ENCODE measurements at regions not wholly inside any gene's neighbourhood (a gene's known extent, or its start where the extent isn't known, plus 50 kb on each side); places are given as distances from the start of the nearest gene placed in this dataset.

DNA sequence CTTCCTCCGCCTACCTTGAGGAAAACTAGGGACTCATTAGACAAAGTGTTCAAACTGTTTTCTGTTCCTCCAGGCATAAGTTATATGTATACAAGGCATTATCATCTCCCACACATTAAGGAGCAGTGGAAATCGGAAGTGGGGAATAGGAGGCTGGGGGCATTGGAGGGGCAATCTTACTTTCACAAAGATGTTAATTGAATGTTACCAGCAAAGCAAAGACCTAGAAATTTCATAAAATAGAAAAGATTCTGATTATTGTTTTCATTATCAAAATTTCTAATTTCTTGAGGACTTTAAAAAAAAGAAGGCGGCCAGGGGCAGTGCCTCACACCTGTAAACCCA, 501.7 kb upstream of the JARID2 start:
- no peaks in the 10 kb centered on the region for H3K27me3 ChIP-seq (ENCODE audit: control insufficient read depth, insufficient read depth, low read length)
- no peak overlapping the region for H3K4me2 ChIP-seq (ENCODE audit: extremely low read depth, insufficient read depth, low read length)
- H3K27ac ChIP-seq (ENCODE audit: insufficient read depth, low read length): peak overlapping the region; percentile 98
- H4K20me1 ChIP-seq (ENCODE audit: control insufficient read depth, extremely low read depth, insufficient read depth, low read length): no peaks in the 10 kb centered on the region
- H3K9me3 ChIP-seq (ENCODE audit: control insufficient read depth, insufficient read depth, low read depth, low read length): no peaks in the 10 kb centered on the region
- DNase-seq (ENCODE audit: low read depth in 2 of 2): no peak
- no peak overlapping the region for H3K4me3 ChIP-seq (replicated peaks in 1 of 4; ENCODE audit: control extremely low read depth in 1 of 4, insufficient read depth in 1 of 4, low read depth in 3 of 4, low read length in 4 of 4)
- H3K79me2 ChIP-seq (ENCODE audit: control insufficient read depth, insufficient read depth, low read length): no peaks in the 10 kb centered on the region
- no peaks in the 10 kb centered on the region for H3K36me3 ChIP-seq (ENCODE audit: control insufficient read depth, insufficient read depth, low read length)
- no peak overlapping the region for H3K9ac ChIP-seq (ENCODE audit: insufficient read depth, low read length)
- H3K4me1 ChIP-seq (ENCODE audit: control insufficient read depth, extremely low read depth, insufficient read depth, low read length): peaks cover 8% of the 10 kb centered on the region
- TF ChIP-seq, protein P1, sequence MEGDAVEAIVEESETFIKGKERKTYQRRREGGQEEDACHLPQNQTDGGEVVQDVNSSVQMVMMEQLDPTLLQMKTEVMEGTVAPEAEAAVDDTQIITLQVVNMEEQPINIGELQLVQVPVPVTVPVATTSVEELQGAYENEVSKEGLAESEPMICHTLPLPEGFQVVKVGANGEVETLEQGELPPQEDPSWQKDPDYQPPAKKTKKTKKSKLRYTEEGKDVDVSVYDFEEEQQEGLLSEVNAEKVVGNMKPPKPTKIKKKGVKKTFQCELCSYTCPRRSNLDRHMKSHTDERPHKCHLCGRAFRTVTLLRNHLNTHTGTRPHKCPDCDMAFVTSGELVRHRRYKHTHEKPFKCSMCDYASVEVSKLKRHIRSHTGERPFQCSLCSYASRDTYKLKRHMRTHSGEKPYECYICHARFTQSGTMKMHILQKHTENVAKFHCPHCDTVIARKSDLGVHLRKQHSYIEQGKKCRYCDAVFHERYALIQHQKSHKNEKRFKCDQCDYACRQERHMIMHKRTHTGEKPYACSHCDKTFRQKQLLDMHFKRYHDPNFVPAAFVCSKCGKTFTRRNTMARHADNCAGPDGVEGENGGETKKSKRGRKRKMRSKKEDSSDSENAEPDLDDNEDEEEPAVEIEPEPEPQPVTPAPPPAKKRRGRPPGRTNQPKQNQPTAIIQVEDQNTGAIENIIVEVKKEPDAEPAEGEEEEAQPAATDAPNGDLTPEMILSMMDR (conservative IDR thresholded peaks at IDR 0.05 in 1 of 2, IDR thresholded peaks at IDR 0.05 in 1 of 2; ENCODE audit: low read depth in 1 of 2, low read length in 2 of 2): no peak
- no peak overlapping the region for H2AFZ ChIP-seq (ENCODE audit: low read length)

DNA sequence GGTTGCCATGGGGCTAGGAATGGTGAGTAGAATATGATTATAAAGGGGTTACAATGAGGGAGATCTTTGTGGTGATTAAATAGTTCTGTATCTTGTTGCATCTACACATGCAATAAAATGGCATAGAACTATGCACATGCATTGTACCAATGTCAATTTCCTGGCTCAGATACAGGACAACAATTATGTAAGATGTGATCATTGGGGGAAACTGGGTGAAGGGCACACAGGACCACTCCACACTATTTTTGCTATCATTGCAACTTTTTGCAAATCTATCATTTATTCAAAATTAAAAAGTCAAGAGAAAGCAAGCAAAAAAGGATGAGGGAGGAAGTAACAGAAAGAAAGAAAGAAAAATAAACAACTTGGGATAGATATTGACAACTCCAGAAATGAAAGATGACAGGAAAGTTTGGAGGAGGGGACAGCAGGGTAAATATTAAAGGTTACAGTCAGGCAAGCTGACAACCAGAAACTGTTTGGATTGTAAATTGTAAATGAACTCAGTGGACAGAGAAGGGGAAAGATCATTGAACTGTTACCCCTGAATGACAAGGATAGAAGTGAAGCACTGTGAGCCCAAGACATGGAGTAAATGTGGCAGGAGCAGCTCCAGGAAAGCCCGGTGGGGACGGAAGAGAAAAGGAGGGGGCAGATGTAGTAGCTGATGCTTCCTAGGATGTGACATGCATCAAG, 499.6 kb upstream of the JARID2 start:
- Histone ChIP-seq H3K36me3 (ENCODE audit: control insufficient read depth, insufficient read depth, low read length) (no peaks in the 10 kb centered on the region), H3K9me3 (ENCODE audit: control insufficient read depth, insufficient read depth, low read depth, low read length) (no peaks in the 10 kb centered on the region), H2AFZ (ENCODE audit: low read length) (no peak overlapping the region), H4K20me1 (ENCODE audit: control insufficient read depth, extremely low read depth, insufficient read depth, low read length) (no peaks in the 10 kb centered on the region), H3K4me1 (ENCODE audit: control insufficient read depth, extremely low read depth, insufficient read depth, low read length) (peaks cover 8% of the 10 kb centered on the region), H3K9ac (ENCODE audit: insufficient read depth, low read length) (no peak overlapping the region), H3K4me3 (replicated peaks in 1 of 4; ENCODE audit: control extremely low read depth in 1 of 4, insufficient read depth in 1 of 4, low read depth in 3 of 4, low read length in 4 of 4) (no peak overlapping the region), H3K4me2 (ENCODE audit: extremely low read depth, insufficient read depth, low read length) (no peak overlapping the region), H3K79me2 (ENCODE audit: control insufficient read depth, insufficient read depth, low read length) (no peaks in the 10 kb centered on the region), H3K27ac (ENCODE audit: insufficient read depth, low read length) (no peak overlapping the region), H3K27me3 (ENCODE audit: control insufficient read depth, insufficient read depth, low read length) (no peaks in the 10 kb centered on the region)
- TF ChIP-seq, protein P1 (conservative IDR thresholded peaks at IDR 0.05 in 1 of 2, IDR thresholded peaks at IDR 0.05 in 1 of 2; ENCODE audit: low read depth in 1 of 2, low read length in 2 of 2): no peak
- TF ChIP-seq EZH2 (IDR thresholded peaks at IDR 0.05; ENCODE audit: low read length, missing control alignments): no peak
- DNase-seq (ENCODE audit: low read depth in 2 of 2): no peak

DNA sequence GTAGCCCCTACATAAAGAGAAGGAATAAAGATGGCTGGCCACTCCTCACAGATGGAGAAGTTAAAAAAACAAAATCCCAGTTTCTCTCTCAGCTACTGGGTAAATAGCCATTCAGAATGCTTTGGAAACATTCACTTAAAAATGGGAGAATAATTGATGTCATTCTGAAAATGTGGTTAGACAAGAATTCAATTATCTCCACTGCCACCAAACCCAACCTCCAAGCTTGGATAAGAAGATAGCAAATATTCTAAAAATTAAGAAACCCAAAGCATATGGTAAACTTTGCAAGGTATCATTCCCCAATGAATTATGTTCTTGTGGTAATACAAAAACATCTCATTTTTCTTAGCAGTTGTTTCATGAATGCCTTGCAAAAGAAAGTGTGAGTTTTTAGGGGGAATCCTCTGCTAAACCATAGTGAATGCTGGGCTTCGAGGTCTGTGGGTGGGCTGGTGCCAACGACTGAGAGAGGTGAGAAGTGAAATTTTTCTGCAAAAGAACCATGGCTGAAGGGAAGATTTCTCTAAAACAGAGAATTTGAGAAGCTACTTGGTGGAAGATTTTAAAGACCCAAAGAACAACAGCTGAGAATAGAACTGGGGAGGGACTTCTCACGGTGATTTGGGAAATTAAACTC, 497.9 kb upstream of the JARID2 start:
- Histone ChIP-seq H3K4me1 (ENCODE audit: control insufficient read depth, extremely low read depth, insufficient read depth, low read length) (peaks cover 2% of the 10 kb centered on the region), H3K36me3 (ENCODE audit: control insufficient read depth, insufficient read depth, low read length) (no peaks in the 10 kb centered on the region), H3K79me2 (ENCODE audit: control insufficient read depth, insufficient read depth, low read length) (no peaks in the 10 kb centered on the region), H3K9ac (ENCODE audit: insufficient read depth, low read length) (no peak overlapping the region), H3K27me3 (ENCODE audit: control insufficient read depth, insufficient read depth, low read length) (no peaks in the 10 kb centered on the region), H3K4me3 (replicated peaks in 1 of 4; ENCODE audit: control extremely low read depth in 1 of 4, insufficient read depth in 1 of 4, low read depth in 3 of 4, low read length in 4 of 4) (no peak overlapping the region), H3K9me3 (ENCODE audit: control insufficient read depth, insufficient read depth, low read depth, low read length) (no peaks in the 10 kb centered on the region), H2AFZ (ENCODE audit: low read length) (no peak overlapping the region), H4K20me1 (ENCODE audit: control insufficient read depth, extremely low read depth, insufficient read depth, low read length) (no peaks in the 10 kb centered on the region), H3K4me2 (ENCODE audit: extremely low read depth, insufficient read depth, low read length) (no peak overlapping the region), H3K27ac (ENCODE audit: insufficient read depth, low read length) (no peak overlapping the region)
- peak; percentile 43 to 91 for DNase-seq (ENCODE audit: low read depth in 2 of 2)
- TF ChIP-seq, protein P1 (conservative IDR thresholded peaks at IDR 0.05 in 1 of 2, IDR thresholded peaks at IDR 0.05 in 1 of 2; ENCODE audit: low read depth in 1 of 2, low read length in 2 of 2): no peak
- TF ChIP-seq EZH2 (IDR thresholded peaks at IDR 0.05; ENCODE audit: low read length, missing control alignments): no peak
